WTC11 (cell line): ENCODE measurements at regions not wholly inside any gene's neighbourhood (a gene's known extent, or its start where the extent isn't known, plus 50 kb on each side); places are given as distances from the start of the nearest gene placed in this dataset.

Experiments used
- ATAC-seq: fragments of 200-7000 bp; cut with Tn5 transposase; 2 replicates; pipeline ENCODE4 v1.10.0; 2021; ENCODE audit warnings: mild to moderate bottlenecking, moderate library complexity
- CTCF ChIA-PET: fragments of 300-600 bp; sonication (Branson Sonifier 250); formaldehyde crosslinking; loops from one replicate; lab custom pipeline; 2021; ENCODE audit warnings: antibody characterized with exemption; lab: Charles Lee
- POLR2A ChIA-PET: fragments of 350-600 bp; sonication (Branson Sonifier 250); formaldehyde crosslinking; loops from one replicate; lab custom pipeline; 2021; ENCODE audit warnings: antibody characterized with exemption; lab: Charles Lee
- DNase-seq: peaks from one replicate; pipeline ENCODE4 v3.0.0; 2021; ENCODE audit warnings: low spot score
- H3K27ac Mint-ChIP-seq: 2 replicates; pipeline ENCODE4 v1.8.0; 2021; ENCODE audit warnings: mixed read lengths
- H3K27me3 Mint-ChIP-seq: 2 replicates; pipeline ENCODE4 v1.8.0; 2021; ENCODE audit warnings: low read depth, mild to moderate bottlenecking, moderate library complexity, mixed read lengths
- H3K36me3 Mint-ChIP-seq: 2 replicates; pipeline ENCODE4 v1.8.0; 2021; ENCODE audit warnings: mixed read lengths
- H3K4me1 Mint-ChIP-seq: 2 replicates; pipeline ENCODE4 v1.8.0; 2022; ENCODE audit warnings: mixed read lengths
- H3K4me3 Mint-ChIP-seq: 2 replicates; pipeline ENCODE4 v1.8.0; 2021; ENCODE audit warnings: mild to moderate bottlenecking, moderate library complexity, mixed read lengths
- H3K9me3 Mint-ChIP-seq: 2 replicates; pipeline ENCODE4 v1.8.0; 2021; ENCODE audit warnings: mixed read lengths
- EMX1 ChIP-seq: fragments of 250-450 bp; sonication (Bioruptor Pico); IDR thresholded peaks from 2 replicates; pipeline ENCODE4 v1.8.0; 2021; ENCODE audit warnings: mild to moderate bottlenecking
- ERG ChIP-seq: fragments of 250-450 bp; sonication (Bioruptor Pico); IDR thresholded peaks from 2 replicates; pipeline ENCODE4 v1.8.0; 2021; ENCODE audit warnings: mild to moderate bottlenecking
- ESRRA ChIP-seq: sonication (generic); formaldehyde crosslinking; IDR thresholded peaks from 2 replicates; pipeline ENCODE4 v1.8.1; 2022; ENCODE audit warnings: mild to moderate bottlenecking, missing genetic modification reagents, borderline replicate concordance
- FOXP1 ChIP-seq: sonication (generic); formaldehyde crosslinking; IDR thresholded peaks from 2 replicates; pipeline ENCODE4 v1.8.0; 2022; ENCODE audit warnings: missing genetic modification reagents, mild to moderate bottlenecking, moderate library complexity, borderline replicate concordance
- GABPB1 ChIP-seq: sonication (generic); formaldehyde crosslinking; IDR thresholded peaks from 2 replicates; pipeline ENCODE4 v1.8.1; 2023; ENCODE audit warnings: mild to moderate bottlenecking, missing genetic modification reagents
- IRF2 ChIP-seq: sonication (generic); formaldehyde crosslinking; IDR thresholded peaks from 2 replicates; pipeline ENCODE4 v1.8.0; 2022; ENCODE audit warnings: low read depth, missing genetic modification reagents, borderline replicate concordance
- MYBL2 ChIP-seq: sonication (generic); formaldehyde crosslinking; IDR thresholded peaks from 2 replicates; pipeline ENCODE4 v1.8.1; 2023; ENCODE audit warnings: mild to moderate bottlenecking, moderate library complexity, missing genetic modification reagents
- OVOL2 ChIP-seq: fragments of 250-450 bp; sonication (Bioruptor Pico); IDR thresholded peaks from 2 replicates; pipeline ENCODE4 v1.9.0; 2021; ENCODE audit warnings: mild to moderate bottlenecking, borderline replicate concordance
- PRRX2 ChIP-seq: fragments of 250-450 bp; sonication (Bioruptor Pico); IDR thresholded peaks from 2 replicates; pipeline ENCODE4 v1.8.0; 2021; ENCODE audit warnings: mild to moderate bottlenecking
- RELA ChIP-seq: sonication (generic); formaldehyde crosslinking; IDR thresholded peaks from 2 replicates; pipeline ENCODE4 v1.8.1; 2022; ENCODE audit warnings: missing genetic modification reagents, mild to moderate bottlenecking, borderline replicate concordance
- TEAD4 ChIP-seq: sonication (generic); formaldehyde crosslinking; IDR thresholded peaks from 2 replicates; pipeline ENCODE4 v1.8.0; 2022; ENCODE audit warnings: mild to moderate bottlenecking, missing genetic modification reagents
- ZNF232 ChIP-seq: sonication (generic); formaldehyde crosslinking; IDR thresholded peaks from 2 replicates; pipeline ENCODE4 v1.8.0; 2022; ENCODE audit warnings: mild to moderate bottlenecking, missing genetic modification reagents
- ZNF281 ChIP-seq: sonication (generic); formaldehyde crosslinking; IDR thresholded peaks from 2 replicates; pipeline ENCODE4 v1.8.0; 2023; ENCODE audit warnings: mild to moderate bottlenecking, missing genetic modification reagents
- ZNF416 ChIP-seq: fragments of 250-450 bp; sonication (Bioruptor Pico); IDR thresholded peaks from 2 replicates; pipeline ENCODE4 v1.9.0; 2021; ENCODE audit warnings: mild to moderate bottlenecking, inconsistent platforms
- ZNF671 ChIP-seq: fragments of 250-450 bp; sonication (Bioruptor Pico); IDR thresholded peaks from 2 replicates; pipeline ENCODE4 v1.8.0; 2021; ENCODE audit warnings: mild to moderate bottlenecking
- TF ChIP-seq, protein P1 (sequence below): sonication (generic); formaldehyde crosslinking; IDR thresholded peaks from 2 replicates; pipeline ENCODE4 v1.8.1; 2022; ENCODE audit warnings: mild to moderate bottlenecking, missing genetic modification reagents, moderate library complexity, borderline replicate concordance
- TF ChIP-seq, protein P2 (sequence below): sonication (generic); formaldehyde crosslinking; IDR thresholded peaks from 2 replicates; pipeline ENCODE4 v1.8.1; 2022; ENCODE audit warnings: low read depth, mild to moderate bottlenecking, moderate library complexity, missing genetic modification reagents, borderline replicate concordance
- TF ChIP-seq, protein P3 (sequence below): fragments of 250-450 bp; sonication (Bioruptor Pico); IDR thresholded peaks from 2 replicates; pipeline ENCODE4 v2.1.2; 2022; ENCODE audit warnings: mild to moderate bottlenecking, moderate library complexity
- TF ChIP-seq, protein P4 (sequence below): sonication (generic); formaldehyde crosslinking; IDR thresholded peaks from 2 replicates; pipeline ENCODE4 v1.8.1; 2022; ENCODE audit warnings: missing genetic modification reagents, borderline replicate concordance
- TF ChIP-seq, protein P5 (sequence below): sonication (generic); formaldehyde crosslinking; IDR thresholded peaks from 2 replicates; pipeline ENCODE4 v1.8.1; 2023; ENCODE audit warnings: mild to moderate bottlenecking, missing genetic modification reagents

DNA sequence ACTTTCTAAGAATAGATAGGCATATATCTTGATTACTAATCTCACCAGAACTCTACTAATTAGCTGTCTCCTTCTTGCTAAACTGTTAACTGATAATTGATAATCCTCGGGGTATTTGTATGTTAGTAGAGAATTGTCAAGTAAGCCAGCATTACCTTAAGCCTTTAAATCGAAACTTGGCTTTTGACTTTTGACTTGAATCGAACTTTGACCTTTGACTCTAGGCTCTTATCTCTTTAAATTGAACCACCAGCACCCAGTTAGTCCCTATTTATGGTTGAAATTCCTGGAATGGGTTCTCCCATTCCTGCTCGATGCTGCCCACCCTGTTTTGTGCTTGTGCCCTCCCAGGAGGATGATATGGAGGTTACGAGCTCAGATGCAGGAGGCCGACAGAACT is 244.4 kb downstream of the TGFB2 start:
- Mint-ChIP-seq H3K4me3 (no peak overlapping the region), H3K4me1 (peaks cover 18% of the 10 kb centered on the region), H3K27ac (no peak overlapping the region), H3K36me3 (no peaks in the 10 kb centered on the region), H3K9me3 (peaks cover 6% of the 10 kb centered on the region), H3K27me3 (no peaks in the 10 kb centered on the region)
- no peak for ATAC-seq
- TF ChIP-seq, protein P1, sequence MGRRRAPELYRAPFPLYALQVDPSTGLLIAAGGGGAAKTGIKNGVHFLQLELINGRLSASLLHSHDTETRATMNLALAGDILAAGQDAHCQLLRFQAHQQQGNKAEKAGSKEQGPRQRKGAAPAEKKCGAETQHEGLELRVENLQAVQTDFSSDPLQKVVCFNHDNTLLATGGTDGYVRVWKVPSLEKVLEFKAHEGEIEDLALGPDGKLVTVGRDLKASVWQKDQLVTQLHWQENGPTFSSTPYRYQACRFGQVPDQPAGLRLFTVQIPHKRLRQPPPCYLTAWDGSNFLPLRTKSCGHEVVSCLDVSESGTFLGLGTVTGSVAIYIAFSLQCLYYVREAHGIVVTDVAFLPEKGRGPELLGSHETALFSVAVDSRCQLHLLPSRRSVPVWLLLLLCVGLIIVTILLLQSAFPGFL (CRISPR knock-in tag) = no peak
- TF ChIP-seq, protein P2, sequence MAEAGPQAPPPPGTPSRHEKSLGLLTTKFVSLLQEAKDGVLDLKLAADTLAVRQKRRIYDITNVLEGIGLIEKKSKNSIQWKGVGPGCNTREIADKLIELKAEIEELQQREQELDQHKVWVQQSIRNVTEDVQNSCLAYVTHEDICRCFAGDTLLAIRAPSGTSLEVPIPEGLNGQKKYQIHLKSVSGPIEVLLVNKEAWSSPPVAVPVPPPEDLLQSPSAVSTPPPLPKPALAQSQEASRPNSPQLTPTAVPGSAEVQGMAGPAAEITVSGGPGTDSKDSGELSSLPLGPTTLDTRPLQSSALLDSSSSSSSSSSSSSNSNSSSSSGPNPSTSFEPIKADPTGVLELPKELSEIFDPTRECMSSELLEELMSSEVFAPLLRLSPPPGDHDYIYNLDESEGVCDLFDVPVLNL (CRISPR knock-in tag) = no peak
- TF ChIP-seq ZNF281 (CRISPR knock-in tag) (no peak), GABPB1 (CRISPR knock-in tag) (no peak), OVOL2 (CRISPR knock-in tag) (no peak), IRF2 (no peak), RELA (CRISPR knock-in tag) (no peak), ESRRA (CRISPR knock-in tag) (no peak), MYBL2 (CRISPR knock-in tag) (no peak), TEAD4 (CRISPR knock-in tag) (no peak), PRRX2 (no peak), ZNF671 (CRISPR knock-in tag) (no peak)
- TF ChIP-seq, protein P3, sequence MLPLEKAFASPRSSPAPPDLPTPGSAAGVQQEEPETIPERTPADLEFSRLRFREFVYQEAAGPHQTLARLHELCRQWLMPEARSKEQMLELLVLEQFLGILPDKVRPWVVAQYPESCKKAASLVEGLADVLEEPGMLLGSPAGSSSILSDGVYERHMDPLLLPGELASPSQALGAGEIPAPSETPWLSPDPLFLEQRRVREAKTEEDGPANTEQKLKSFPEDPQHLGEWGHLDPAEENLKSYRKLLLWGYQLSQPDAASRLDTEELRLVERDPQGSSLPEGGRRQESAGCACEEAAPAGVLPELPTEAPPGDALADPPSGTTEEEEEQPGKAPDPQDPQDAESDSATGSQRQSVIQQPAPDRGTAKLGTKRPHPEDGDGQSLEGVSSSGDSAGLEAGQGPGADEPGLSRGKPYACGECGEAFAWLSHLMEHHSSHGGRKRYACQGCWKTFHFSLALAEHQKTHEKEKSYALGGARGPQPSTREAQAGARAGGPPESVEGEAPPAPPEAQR (CRISPR knock-in tag) = no peak
- ChIA-PET POLR2A (no interaction called here), CTCF (no interaction called here)
- DNase-seq = no peak

DNA sequence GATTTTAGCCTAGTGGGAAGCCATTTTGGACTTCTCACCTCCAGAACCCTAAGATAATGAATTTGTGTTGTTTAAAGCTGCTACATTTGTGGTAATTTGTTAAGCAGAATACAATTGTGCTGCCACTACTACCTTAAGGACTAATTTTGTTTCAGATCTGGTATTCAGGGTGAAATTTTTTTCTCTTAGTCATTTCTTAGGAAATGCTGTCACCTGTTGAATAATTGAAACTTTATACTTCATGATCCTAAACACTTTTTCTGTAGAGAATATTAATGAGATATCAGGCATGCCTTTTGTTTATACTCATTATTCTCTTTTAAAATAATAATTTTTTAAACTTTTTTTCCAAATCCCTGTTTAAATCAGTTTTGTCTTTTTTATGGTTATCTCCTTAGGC is 246.8 kb downstream of the TGFB2 start:
- H3K4me3 Mint-ChIP-seq = no peak overlapping the region
- ChIA-PET POLR2A (no interaction called here), CTCF (no interaction called here)
- DNase-seq (no peak), ATAC-seq (no peak)
- peaks cover 6% of the 10 kb centered on the region for H3K9me3 Mint-ChIP-seq
- H3K36me3 Mint-ChIP-seq = no peaks in the 10 kb centered on the region
- TF ChIP-seq, protein P4, sequence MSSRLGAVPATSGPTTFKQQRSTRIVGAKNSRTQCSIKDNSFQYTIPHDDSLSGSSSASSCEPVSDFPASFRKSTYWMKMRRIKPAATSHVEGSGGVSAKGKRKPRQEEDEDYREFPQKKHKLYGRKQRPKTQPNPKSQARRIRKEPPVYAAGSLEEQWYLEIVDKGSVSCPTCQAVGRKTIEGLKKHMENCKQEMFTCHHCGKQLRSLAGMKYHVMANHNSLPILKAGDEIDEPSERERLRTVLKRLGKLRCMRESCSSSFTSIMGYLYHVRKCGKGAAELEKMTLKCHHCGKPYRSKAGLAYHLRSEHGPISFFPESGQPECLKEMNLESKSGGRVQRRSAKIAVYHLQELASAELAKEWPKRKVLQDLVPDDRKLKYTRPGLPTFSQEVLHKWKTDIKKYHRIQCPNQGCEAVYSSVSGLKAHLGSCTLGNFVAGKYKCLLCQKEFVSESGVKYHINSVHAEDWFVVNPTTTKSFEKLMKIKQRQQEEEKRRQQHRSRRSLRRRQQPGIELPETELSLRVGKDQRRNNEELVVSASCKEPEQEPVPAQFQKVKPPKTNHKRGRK (CRISPR knock-in tag) = no peak
- TF ChIP-seq ZNF232 (CRISPR knock-in tag) = no peak
- TF ChIP-seq, protein P5, sequence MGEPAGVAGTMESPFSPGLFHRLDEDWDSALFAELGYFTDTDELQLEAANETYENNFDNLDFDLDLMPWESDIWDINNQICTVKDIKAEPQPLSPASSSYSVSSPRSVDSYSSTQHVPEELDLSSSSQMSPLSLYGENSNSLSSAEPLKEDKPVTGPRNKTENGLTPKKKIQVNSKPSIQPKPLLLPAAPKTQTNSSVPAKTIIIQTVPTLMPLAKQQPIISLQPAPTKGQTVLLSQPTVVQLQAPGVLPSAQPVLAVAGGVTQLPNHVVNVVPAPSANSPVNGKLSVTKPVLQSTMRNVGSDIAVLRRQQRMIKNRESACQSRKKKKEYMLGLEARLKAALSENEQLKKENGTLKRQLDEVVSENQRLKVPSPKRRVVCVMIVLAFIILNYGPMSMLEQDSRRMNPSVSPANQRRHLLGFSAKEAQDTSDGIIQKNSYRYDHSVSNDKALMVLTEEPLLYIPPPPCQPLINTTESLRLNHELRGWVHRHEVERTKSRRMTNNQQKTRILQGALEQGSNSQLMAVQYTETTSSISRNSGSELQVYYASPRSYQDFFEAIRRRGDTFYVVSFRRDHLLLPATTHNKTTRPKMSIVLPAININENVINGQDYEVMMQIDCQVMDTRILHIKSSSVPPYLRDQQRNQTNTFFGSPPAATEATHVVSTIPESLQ (CRISPR knock-in tag) = no peak
- no peak for TF ChIP-seq EMX1
- TF ChIP-seq OVOL2 (CRISPR knock-in tag) = no peak
- no peak for TF ChIP-seq FOXP1
- TF ChIP-seq ESRRA (CRISPR knock-in tag) = no peak
- TF ChIP-seq ERG (CRISPR knock-in tag) = no peak
- TF ChIP-seq ZNF416 (CRISPR knock-in tag) = no peak
- H3K27ac Mint-ChIP-seq = no peak overlapping the region
- no peaks in the 10 kb centered on the region; the same call in 1 of the 2 replicates for H3K4me1 Mint-ChIP-seq
- H3K27me3 Mint-ChIP-seq = no peaks in the 10 kb centered on the region
